ENCODE measurements at regions not wholly inside any gene's neighbourhood (a gene's known extent, or its start where the extent isn't known, plus 50 kb on each side); places are given as distances from the start of the nearest gene placed in this dataset.

DNA sequence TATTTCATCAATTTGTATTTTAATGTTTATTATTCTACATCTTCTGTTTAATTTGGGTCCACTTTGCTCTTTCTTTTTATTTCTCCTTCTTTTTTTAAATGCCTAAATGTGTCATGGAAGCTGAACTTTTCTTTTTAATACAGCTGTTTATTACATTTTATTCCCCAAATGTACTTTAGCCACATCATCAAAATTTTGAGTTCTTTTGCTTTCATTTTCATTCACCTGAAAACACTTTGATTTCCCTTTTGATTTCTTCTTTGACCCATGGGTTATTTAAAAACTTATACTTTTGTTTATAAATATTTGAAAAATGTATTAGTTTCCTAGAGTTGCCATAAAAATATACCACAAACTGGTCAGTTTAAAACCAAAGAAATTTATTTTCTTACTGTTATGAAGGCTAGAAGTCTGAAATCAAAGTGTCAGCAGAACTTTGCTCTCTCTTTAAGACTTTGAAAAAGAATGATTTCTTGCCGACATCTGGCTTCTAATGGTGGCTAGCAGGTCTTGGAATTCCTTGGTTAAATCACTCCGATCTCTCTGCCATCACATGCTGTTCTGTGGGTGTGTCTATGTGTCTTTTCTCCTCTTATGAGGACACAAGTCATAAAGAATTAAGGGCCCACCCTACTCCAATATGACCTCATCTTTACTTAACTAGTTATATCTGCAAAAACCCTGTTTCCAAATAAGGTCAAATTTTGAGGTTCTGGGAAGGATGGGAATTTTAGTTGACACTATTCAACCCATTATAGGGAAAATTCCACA lies 225.5 kb downstream of the ANKRD7 start:
- Mint-ChIP-seq H3K36me3 (ENCODE audit: insufficient read depth, unreplicated experiment) (no peaks in the 10 kb centered on the region), H3K4me3 (ENCODE audit: unreplicated experiment) (no peak overlapping the region), H3K27ac (ENCODE audit: low read depth, unreplicated experiment) (no peak overlapping the region), H3K27me3 (ENCODE audit: insufficient read depth, unreplicated experiment) (peaks cover 27% of the 10 kb centered on the region), H3K9me3 (ENCODE audit: unreplicated experiment) (no peaks in the 10 kb centered on the region), H3K4me1 (ENCODE audit: insufficient read depth, unreplicated experiment) (no peaks in the 10 kb centered on the region)
- POLR2A ChIA-PET = no interaction called here
- no TSS peak for BruUV-seq (replicated peaks)
- CTCF ChIA-PET = no interaction called here
- no peak for TF ChIP-seq CTCF (IDR thresholded peaks at IDR 0.05; ENCODE audit: unreplicated experiment)
- intact Hi-C loops (cut with micrococcal nuclease) = no loop called here
- no peak for DNase-seq (ENCODE audit: unreplicated experiment)

DNA sequence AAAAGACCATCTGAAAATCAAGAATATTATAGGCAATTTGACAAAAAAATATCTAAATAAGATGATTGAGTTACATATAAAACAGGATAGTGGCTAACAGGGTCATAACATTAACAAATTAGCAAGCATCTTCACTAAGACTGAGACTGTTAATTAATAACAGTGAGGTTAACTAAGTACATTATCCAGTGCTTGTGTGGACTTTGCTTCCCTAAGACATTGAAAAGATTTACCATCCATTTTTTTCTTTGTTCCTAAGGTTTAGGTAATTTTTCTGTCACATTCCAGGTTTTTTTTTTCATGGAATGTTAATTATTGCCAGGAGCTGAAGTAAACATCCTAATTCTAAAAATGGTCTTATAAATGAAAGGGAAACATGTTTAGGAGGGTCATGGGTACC lies 227.6 kb downstream of the ANKRD7 start:
- DNase-seq (ENCODE audit: unreplicated experiment) = no peak
- Mint-ChIP-seq H3K9me3 (ENCODE audit: unreplicated experiment) (no peaks in the 10 kb centered on the region), H3K36me3 (ENCODE audit: insufficient read depth, unreplicated experiment) (no peaks in the 10 kb centered on the region), H3K27ac (ENCODE audit: low read depth, unreplicated experiment) (no peak overlapping the region), H3K4me3 (ENCODE audit: unreplicated experiment) (no peak overlapping the region), H3K27me3 (ENCODE audit: insufficient read depth, unreplicated experiment) (peaks cover 49% of the 10 kb centered on the region), H3K4me1 (ENCODE audit: insufficient read depth, unreplicated experiment) (no peaks in the 10 kb centered on the region)
- BruUV-seq (replicated peaks) = no TSS peak
- intact Hi-C loops (cut with micrococcal nuclease) = no loop called here
- no peak for TF ChIP-seq CTCF (IDR thresholded peaks at IDR 0.05; ENCODE audit: unreplicated experiment)
- ChIA-PET CTCF (no interaction called here), POLR2A (interaction anchor here (1.0 kb wide), 1 partner anchor 25 kb away, joined by 3 read pairs; no protein-coding TSS in a partner anchor)

DNA sequence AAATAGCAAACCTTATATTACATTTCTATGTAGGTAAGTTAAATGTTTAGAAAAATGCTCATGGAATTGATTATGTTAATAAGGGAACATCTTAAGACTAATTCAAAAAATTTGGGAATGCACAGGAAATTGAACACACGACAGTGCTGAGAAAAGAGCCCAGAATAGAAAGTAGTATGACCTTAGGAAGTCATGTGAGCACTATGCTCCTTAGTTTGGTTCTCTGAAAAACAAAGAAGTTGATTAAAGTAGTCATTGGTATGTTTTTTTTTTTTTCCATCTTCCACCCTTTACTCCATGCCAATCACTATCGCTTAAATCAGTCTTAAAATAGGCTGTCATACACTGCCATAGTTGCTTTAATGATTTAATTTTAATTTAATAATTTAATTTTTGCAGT lies 242.9 kb downstream of the ANKRD7 start:
- Mint-ChIP-seq H3K4me1 (ENCODE audit: insufficient read depth, unreplicated experiment) (no peaks in the 10 kb centered on the region), H3K36me3 (ENCODE audit: insufficient read depth, unreplicated experiment) (no peaks in the 10 kb centered on the region), H3K4me3 (ENCODE audit: unreplicated experiment) (no peak overlapping the region), H3K9me3 (ENCODE audit: unreplicated experiment) (no peaks in the 10 kb centered on the region), H3K27me3 (ENCODE audit: insufficient read depth, unreplicated experiment) (peaks cover 82% of the 10 kb centered on the region), H3K27ac (ENCODE audit: low read depth, unreplicated experiment) (no peak overlapping the region)
- no TSS peak for BruUV-seq (replicated peaks)
- POLR2A ChIA-PET = no interaction called here
- intact Hi-C loops (cut with micrococcal nuclease) = no loop called here
- no peak for DNase-seq (ENCODE audit: unreplicated experiment)
- TF ChIP-seq CTCF (IDR thresholded peaks at IDR 0.05; ENCODE audit: unreplicated experiment) = no peak
- CTCF ChIA-PET = no interaction called here

GRCh38 chr7:118472581-118472980 lies 248.1 kb downstream of the ANKRD7 start:
- Mint-ChIP-seq H3K27ac (ENCODE audit: low read depth, unreplicated experiment) (no peak overlapping the region), H3K4me1 (ENCODE audit: insufficient read depth, unreplicated experiment) (no peaks in the 10 kb centered on the region), H3K9me3 (ENCODE audit: unreplicated experiment) (no peaks in the 10 kb centered on the region), H3K4me3 (ENCODE audit: unreplicated experiment) (no peak overlapping the region), H3K36me3 (ENCODE audit: insufficient read depth, unreplicated experiment) (no peaks in the 10 kb centered on the region), H3K27me3 (ENCODE audit: insufficient read depth, unreplicated experiment) (peaks cover 85% of the 10 kb centered on the region)
- ChIA-PET CTCF (interaction anchor here (0.7 kb wide), 1 partner anchor 16 kb away, joined by 3 read pairs; no protein-coding TSS in a partner anchor), POLR2A (no interaction called here)
- intact Hi-C loops (cut with micrococcal nuclease) = no loop called here
- TF ChIP-seq CTCF (IDR thresholded peaks at IDR 0.05; ENCODE audit: unreplicated experiment) = no peak
- no TSS peak for BruUV-seq (replicated peaks)
- no peak for DNase-seq (ENCODE audit: unreplicated experiment)

Measured in MCF 10A (cell line).